ENCODE measurements at regions not wholly inside any gene's neighbourhood (a gene's known extent, or its start where the extent isn't known, plus 50 kb on each side); places are given as distances from the start of the nearest gene placed in this dataset.

DNA sequence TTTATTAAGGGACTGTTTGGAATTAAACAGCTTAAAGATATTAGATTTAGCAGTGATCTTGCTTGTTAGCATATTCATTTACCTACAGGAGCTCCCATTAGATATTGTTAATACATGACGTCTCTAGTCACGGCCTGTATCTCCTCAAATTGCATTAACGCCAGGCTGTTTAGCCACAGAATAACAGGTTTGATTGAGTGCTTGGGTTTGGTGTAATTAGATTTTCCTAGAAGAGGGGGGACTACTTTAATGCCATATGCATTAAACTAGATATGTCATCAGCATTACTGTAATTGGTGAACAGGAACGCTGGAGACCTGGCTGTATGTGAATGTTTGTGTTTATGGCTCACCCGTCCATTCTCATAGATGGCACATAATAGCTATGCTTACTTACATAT lies 841.4 kb upstream of the NR2F2 start:
- DNase-seq (ENCODE audit: low spot score), result no peak
- in situ Hi-C loops (cut with MboI; ENCODE audit: low sequenced_read_pairs, unreplicated experiment), result no loop called here

DNA sequence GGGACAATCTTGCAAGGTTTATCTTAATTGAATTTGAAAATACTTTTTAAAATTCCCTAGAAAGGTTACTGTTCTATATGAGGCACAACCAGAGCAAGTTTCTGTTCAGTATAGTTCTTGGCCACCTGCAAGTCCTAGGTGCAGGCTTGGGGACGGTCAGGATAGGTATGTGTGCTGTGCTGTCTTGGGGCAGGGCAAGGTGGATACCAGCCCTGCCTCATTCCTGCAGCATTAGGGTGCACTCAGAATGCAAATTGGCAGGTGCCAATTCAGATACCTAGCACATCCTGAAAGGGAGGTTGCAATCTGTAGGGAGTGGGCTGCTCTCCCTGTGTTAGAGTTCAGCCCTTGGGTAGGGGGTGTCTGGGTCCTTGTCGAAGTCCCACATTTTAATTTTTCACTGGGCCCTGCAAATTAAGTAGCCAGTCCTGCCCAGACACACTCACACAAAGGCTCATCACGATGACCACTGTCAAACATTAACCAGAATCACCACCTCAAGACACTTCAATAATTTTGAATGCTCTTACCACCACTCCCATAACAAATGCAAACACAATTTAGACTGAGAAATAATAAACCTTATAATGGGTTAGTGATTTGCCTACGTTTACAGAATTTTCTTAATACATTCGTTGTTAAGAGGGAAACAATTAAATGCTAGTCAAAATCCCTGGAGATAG lies 838.0 kb upstream of the NR2F2 start:
- in situ Hi-C loops (cut with MboI; ENCODE audit: low sequenced_read_pairs, unreplicated experiment), result no loop called here

More for the DNA sequence above, 841.4 kb upstream of the NR2F2 start:
- TF ChIP-seq, protein P1, sequence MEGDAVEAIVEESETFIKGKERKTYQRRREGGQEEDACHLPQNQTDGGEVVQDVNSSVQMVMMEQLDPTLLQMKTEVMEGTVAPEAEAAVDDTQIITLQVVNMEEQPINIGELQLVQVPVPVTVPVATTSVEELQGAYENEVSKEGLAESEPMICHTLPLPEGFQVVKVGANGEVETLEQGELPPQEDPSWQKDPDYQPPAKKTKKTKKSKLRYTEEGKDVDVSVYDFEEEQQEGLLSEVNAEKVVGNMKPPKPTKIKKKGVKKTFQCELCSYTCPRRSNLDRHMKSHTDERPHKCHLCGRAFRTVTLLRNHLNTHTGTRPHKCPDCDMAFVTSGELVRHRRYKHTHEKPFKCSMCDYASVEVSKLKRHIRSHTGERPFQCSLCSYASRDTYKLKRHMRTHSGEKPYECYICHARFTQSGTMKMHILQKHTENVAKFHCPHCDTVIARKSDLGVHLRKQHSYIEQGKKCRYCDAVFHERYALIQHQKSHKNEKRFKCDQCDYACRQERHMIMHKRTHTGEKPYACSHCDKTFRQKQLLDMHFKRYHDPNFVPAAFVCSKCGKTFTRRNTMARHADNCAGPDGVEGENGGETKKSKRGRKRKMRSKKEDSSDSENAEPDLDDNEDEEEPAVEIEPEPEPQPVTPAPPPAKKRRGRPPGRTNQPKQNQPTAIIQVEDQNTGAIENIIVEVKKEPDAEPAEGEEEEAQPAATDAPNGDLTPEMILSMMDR (IDR thresholded peaks at IDR 0.05; ENCODE audit: borderline replicate concordance, control extremely low read depth, extremely low read depth, insufficient read depth, missing control alignments), result no peak

DNA sequence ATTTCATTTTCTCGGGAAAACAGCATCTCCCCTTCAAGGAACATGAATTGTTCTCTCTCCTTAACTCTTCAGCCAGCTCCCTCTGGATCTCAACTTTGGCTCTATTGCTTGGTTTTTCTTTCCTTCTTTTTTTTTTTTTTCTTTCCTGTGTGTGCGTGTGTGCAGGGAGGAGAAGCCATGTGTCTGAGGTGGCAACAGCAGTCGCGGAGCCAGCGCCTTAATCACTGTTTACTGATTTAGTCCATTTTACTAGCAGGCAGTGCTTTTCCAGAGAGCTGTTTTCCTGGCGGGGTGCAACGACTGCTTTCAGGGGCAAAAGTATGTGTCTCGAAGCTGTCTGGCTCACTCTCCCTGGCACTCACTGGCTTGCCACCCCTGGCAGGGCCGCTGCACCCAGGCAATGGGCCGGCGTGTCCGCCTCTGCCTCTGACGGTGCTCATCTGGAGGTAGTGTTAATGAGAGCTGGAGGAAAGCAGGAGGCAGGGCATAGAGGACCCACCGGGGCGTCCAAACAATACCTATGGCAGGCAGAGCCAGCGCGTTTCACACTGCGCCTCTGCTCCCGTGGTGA lies 835.4 kb upstream of the NR2F2 start:
- DNase-seq (ENCODE audit: low spot score), result no peak
- TF ChIP-seq, protein P1 (IDR thresholded peaks at IDR 0.05; ENCODE audit: borderline replicate concordance, control extremely low read depth, extremely low read depth, insufficient read depth, missing control alignments), result no peak

More for the DNA sequence above, 838.0 kb upstream of the NR2F2 start:
- no peak for DNase-seq (ENCODE audit: low spot score)
- TF ChIP-seq, protein P1 (IDR thresholded peaks at IDR 0.05; ENCODE audit: borderline replicate concordance, control extremely low read depth, extremely low read depth, insufficient read depth, missing control alignments), result no peak

DNA sequence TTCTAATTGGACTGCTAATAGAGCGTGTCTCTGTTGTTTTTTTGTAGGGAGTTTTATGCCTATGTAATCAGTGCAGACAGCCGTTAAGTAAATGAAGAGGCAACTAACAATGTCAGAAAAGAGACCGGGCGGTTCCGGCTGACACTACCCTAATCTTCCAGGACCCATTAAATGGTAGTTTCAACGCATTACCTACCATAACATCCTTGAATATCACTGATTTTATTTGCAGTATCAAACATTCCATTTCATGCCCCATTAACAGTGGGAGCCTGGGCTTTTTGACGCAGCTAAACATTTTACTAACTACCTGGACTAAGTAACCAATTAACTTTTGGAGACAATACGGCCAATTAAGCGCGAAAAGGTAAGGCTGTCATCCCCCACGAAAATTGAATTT lies 832.9 kb upstream of the NR2F2 start:
- in situ Hi-C loops (cut with MboI; ENCODE audit: low sequenced_read_pairs, unreplicated experiment), result no loop called here
- no peak for DNase-seq (ENCODE audit: low spot score)
- TF ChIP-seq, protein P1 (IDR thresholded peaks at IDR 0.05; ENCODE audit: borderline replicate concordance, control extremely low read depth, extremely low read depth, insufficient read depth, missing control alignments), result no peak

More for the DNA sequence above, 835.4 kb upstream of the NR2F2 start:
- in situ Hi-C loops (cut with MboI; ENCODE audit: low sequenced_read_pairs, unreplicated experiment), result no loop called here

DNA sequence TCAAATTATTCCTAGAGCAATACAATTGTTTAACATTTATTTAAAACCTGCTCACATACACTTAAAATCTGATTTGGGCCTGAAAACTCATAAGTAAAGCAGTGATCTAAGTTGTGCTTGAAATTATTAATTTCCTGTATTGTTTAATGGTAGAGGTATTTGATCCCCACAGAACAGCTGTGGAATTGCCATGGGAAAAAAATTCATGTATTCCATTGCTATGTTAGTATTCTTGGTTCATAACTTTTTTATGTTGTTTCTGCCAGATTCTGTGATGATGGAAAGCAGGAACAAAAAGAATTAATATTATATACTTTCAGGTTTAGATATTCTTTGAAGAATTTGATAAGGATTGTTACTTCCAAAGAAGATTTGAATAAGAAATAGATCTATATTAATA lies 831.5 kb upstream of the NR2F2 start:
- TF ChIP-seq, protein P1 (IDR thresholded peaks at IDR 0.05; ENCODE audit: borderline replicate concordance, control extremely low read depth, extremely low read depth, insufficient read depth, missing control alignments), result no peak
- no peak for DNase-seq (ENCODE audit: low spot score)
- in situ Hi-C loops (cut with MboI; ENCODE audit: low sequenced_read_pairs, unreplicated experiment), result no loop called here

DNA sequence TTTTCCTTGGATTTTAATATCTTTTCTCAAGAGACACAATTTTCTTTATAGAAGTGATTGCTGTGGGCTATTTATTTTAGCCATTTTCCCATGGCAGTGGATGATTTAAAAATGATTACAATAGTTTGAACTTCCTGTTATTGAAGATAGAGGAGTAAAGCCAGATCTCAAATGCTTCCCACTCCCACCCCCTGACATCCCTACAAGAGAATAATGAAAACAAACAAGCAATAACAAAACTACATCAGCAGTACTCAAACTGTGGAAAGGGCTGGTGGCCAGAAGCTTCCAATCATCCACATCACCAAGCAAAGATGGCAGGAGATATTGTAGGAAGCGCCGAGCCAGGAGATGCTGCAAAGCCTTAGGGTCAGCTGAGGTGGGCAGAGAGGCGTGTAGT lies 831.1 kb upstream of the NR2F2 start:
- in situ Hi-C loops (cut with MboI; ENCODE audit: low sequenced_read_pairs, unreplicated experiment), result no loop called here
- no peak for DNase-seq (ENCODE audit: low spot score)
- TF ChIP-seq, protein P1 (IDR thresholded peaks at IDR 0.05; ENCODE audit: borderline replicate concordance, control extremely low read depth, extremely low read depth, insufficient read depth, missing control alignments), result no peak
